Kidney capillary endothelial cell (primary cell): ENCODE measurements at regions not wholly inside any gene's neighbourhood (a gene's known extent, or its start where the extent isn't known, plus 50 kb on each side); places are given as distances from the start of the nearest gene placed in this dataset.
A peak's percentile ranks its signal among the peaks of the same experiment; 100 is the strongest.

Experiments
- DNase-seq: peaks from one replicate; pipeline ENCODE4 v3.0.0-alpha.2; 2018; ENCODE audit warnings: low spot score

DNA sequence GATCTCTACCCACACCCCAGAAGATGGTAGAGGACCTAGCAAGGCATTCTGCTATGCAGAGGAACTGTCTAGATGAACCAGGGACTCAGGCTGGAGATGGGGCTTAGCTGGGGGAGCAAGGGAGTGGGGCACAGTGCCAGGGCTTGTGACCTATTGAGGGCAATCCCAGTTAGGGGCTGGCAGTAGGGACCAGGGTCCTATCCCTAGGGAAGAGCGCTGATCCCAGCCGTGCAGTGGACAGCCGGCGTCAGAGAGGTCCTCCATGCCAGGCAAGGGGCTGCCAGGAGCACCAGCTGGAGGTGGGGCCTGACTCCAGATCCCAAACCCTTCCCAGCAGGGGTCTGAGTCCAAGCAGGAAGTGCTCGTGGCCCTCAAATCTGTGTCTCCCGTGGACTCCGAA lies 52.7 kb upstream of the NEURL1B start:
- DNase-seq = no peak

DNA sequence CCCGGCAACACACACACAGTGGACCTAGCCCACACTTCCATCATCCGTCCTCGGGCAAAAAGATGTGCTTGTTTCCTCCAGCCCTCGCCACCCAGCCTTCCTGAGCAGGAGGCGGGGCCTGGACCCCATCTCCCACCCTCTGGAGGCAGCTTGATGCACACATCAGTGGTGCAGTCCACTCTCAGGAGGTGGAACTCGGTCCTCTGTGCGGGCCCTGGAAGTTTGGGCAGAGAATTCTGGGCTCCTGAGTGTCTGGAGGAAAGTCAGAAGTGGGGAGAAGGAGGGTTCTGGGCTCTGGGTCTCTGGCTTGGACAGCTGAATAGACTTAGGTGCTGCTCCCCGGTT lies 54.0 kb upstream of the NEURL1B start:
- DNase-seq = no peak

DNA sequence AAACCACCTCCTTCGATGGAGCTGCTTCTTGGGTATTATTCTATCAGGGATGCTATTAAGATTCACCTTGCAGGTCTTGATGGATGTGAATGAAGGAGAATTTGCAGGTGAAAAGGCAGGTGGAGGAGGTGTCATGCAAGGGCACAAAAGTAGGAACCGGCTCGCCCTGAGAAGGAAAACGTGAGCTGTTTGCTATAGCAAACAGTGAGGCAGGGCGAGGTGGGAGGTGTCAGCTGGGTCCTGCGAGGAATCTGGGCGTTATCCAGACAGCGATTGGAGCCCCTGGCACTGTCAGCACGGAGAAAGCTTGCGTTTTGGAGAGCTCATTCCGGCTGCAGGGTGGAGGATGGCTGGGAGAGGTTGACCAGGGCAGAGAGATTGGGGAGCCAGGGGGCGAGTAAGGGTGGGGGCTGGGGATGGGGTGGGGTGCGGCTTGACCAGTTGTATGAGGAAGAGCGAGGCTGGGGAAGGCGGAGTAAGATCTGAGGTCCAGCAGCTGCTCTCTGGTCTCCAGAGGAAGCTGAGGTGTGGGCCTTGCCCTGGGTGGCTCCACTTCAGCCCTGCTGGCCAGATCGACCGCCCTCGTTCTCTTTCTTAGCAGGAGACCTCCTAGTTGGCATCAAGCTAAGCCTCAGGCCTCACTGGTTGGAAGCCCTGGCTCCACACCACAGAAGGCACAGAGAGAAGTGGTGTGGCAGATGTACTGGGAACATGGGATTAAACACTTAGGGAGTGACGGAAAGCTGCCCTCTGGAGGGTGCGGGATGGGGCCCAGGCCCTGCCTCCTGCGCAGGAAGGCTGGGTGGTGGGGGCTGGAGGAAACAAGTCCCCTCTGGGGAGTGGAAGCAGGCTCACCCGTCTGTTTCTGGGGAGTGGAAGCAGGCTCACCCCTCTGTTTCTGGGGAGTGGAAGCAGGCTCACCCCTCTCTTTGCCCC lies 54.7 kb upstream of the NEURL1B start:
- DNase-seq = no peak

DNA sequence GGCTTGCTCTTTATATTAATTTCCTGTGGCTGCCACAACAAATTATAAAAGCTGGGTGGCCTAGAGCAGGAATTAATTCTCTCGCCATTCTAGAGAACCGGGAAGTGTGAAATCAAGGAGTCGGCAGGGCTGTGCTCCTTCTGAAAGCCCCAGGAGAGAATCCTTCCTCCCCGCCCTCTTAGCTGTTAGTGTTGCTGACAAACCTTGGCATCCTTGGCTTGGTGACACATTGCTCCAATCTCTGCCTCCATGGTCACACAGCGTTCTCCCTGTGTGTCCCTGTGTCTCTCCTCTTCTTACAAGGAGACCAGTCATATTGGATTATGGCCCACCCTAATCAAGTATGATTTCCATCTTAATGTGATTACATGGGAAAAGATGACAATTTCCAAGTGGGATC lies 55.9 kb upstream of the NEURL1B start:
- no peak for DNase-seq

DNA sequence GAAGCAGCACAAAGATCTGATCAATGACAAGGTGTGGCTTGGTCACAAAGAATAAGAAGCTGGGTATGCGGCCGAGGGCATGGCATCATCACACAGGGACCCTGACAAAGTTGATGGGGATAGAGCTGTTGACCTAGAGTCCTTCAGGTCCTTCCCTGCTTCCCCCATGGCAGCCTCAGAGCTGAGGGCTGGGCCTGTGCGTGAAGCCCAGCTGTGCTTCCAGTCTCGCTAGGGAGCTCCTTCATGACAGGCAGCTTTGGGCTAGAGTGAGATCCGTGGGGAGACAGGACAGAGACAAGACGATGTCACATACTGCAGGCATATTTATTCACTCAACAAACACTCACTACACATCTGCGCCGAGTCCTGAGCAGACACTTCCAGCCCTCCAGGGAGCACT lies 56.4 kb upstream of the NEURL1B start:
- DNase-seq = no peak

DNA sequence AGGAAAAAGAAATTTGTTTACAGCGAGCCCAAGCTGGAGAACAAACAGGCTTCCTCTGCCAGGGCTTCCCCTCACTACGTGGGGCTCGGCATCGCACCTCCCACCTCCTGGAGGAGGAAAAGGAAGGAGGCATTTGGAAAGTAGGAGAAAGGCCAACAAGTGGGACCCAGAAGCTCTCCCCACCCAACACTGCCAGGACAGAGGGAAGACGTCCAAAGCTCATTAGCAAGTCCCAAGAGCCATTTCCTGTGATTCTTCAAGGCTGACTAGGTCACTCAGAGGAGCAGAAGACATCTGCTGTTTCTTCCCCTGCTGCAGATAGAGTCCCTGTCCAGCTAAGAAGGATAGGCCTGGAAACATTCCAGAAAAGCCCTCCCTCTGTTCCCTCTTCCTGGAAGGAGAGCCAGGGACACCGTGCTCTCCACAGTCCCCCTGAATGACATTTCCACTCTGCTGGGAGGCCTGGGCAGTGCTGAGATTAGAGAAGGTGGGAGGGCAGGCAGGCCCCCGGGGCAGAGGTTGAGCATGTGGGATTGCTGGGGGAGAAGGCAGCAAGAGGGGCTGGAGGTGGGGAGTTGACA lies 57.0 kb upstream of the NEURL1B start:
- DNase-seq = peak; percentile 29

DNA sequence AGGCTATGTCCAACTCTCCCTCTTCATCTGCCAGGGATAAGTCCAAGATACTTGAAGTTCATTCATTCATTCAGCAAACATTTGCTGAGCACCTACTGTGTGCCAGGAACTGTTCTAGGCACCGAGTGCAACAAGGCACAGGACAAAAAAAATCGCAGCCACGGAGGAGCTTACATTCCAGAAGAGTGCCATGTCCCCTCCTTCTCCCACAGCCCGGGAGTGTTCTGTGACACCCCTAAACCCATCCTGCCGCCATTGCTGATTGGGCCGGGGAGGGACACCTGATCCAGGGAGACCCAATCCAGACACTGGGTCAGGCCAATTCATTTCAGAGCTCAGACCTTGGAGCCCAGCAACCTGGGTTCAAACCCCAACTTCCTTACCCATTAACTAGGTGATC lies 58.1 kb upstream of the NEURL1B start:
- DNase-seq = no peak

DNA sequence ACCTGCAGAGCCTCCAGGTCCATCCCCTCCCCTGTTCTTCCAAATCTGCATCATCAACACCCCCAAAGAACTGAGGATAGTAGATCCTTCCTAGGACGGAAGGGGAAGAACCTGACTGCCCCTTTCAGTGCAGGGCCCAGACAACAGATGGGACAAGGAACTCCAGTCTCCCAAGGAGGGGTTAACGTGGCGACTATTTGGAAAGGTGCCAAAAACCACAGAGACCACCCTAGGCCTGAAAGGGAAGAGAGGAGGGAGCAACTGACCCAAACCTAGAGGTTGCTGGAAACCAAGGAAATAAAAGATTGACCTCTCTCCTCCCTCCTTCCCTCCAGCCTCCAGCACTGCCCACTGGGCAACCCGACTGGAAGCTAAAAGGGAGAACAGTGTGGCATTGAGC lies 59.7 kb upstream of the NEURL1B start:
- DNase-seq = no peak

DNA sequence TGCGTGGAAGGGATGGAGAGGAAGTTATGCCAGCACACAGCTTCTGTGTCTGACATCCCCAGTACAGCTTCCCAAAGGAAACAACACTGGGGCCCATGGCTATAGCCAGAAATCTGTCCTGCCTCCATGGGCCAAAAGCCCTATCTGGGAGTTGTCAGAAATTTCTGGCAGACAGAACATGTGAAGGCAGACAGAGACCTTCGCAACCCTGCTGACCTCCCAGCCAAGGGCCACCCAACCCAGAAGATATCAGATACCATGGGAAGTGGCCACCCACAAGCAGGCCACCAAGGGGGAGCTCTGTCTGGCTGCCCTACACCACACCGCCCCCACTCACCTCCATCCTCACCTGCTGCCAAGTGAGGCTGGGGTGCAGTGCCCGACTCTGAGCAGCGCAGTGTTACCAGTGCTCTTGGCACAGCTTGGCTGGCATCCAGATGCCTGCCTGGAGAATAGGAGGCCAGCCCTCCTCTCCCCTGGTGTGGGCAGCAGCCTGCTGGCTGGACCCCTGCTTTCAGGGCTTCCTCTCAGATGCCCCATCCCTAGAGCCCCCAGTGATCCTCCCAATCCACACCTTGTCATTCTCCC lies 61.6 kb upstream of the NEURL1B start:
- DNase-seq = no peak

DNA sequence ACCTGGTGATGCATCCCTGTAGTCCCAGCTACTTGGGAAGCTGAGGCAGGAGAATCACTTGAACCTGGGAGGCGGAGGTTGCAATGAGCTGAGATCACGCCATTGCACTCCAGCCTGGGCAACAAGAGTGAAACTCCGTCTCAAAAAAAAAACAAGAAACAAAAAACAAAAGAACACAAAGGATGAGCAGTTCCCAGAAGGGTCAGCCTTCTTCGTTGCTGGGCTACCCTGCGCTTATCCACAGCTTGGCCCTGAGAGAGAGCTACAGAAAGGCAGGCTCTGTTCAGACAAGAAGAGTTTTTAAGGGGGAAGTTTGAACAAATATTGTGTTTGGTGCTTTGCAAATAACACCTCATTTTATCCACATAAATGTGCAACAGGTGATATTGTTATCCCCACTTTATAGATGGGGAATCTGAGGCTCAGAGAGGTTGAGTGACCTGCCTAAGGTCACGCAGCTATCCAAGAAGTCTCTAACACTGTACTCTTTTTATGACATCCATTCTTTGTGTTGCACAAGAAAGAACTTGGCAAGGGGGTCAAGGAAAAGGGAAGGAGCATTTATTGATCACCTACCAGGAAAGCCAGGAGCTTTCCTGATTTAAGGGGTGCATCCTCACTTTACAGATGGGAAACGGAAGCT lies 63.7 kb upstream of the NEURL1B start:
- DNase-seq = no peak

DNA sequence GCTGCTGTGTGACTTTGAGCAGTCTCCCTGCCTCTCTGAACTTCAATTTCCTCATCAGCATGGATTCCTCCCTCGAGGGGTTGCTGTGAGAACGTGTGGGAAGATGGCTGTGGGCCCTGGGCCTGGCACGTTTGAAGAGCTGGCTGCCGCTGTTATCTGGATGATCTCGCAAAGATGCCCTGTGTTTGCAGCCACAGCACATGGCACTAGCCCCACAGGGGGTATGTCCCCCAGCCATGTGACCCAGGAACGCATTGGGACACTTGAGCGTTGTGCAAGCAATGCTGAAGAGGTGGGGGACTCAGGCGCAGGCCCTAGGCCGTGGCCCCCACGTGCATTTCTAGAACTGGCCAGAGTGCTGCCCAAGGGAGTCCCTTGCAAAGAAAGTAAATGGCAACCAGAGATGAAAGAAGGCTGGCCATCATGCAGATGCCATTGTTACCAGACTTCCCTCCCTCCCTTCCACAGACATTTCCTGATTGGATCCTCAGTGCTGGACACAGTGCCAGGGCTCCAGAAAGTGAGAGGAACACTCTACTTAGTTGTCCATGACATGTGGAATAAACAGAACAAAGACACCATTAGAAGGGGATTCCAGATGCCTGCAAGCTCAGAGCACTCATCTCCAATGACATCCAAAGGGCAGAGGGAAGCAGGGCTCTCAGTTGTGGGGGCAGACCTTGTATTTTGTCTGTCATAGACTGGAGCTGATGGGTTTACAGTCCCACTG lies 65.1 kb upstream of the NEURL1B start:
- no peak for DNase-seq

DNA sequence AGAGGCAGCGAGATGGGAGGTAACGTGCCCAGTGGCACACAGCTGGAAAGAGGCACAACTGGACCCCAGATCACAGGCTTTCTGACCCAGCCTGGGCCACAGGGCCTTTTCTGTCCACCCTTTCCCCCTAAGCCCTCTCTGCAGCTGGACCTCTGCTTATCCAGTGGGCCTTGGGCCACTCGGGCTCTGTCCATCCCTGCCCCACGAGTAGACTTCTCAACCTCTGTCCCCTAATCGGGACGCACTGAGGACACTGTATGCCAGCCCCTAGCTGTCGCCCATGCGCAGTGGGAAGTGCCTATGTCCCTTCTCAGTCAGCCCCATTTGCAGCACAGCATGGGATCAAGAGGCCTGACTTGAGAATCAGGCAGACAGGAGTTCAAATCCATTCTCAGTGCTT lies 65.6 kb upstream of the NEURL1B start:
- no peak for DNase-seq

DNA sequence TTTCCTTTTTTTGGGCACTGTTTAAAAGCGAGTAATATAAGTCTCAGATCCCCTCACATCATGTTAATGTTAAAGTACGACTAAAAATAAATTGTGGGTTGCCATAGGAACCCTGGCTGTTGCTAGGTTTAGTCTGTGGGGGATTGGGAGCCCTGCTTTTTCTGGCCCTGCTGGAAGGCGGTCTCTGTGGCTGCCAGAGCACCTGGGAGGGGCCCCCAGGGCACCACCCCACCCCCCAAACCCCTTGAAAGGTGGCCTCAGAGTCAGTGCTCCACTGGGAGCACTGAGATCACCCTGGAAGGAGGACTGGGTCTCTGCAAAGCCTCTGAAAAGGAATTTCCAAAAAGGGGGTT lies 66.2 kb upstream of the NEURL1B start:
- DNase-seq = no peak

DNA sequence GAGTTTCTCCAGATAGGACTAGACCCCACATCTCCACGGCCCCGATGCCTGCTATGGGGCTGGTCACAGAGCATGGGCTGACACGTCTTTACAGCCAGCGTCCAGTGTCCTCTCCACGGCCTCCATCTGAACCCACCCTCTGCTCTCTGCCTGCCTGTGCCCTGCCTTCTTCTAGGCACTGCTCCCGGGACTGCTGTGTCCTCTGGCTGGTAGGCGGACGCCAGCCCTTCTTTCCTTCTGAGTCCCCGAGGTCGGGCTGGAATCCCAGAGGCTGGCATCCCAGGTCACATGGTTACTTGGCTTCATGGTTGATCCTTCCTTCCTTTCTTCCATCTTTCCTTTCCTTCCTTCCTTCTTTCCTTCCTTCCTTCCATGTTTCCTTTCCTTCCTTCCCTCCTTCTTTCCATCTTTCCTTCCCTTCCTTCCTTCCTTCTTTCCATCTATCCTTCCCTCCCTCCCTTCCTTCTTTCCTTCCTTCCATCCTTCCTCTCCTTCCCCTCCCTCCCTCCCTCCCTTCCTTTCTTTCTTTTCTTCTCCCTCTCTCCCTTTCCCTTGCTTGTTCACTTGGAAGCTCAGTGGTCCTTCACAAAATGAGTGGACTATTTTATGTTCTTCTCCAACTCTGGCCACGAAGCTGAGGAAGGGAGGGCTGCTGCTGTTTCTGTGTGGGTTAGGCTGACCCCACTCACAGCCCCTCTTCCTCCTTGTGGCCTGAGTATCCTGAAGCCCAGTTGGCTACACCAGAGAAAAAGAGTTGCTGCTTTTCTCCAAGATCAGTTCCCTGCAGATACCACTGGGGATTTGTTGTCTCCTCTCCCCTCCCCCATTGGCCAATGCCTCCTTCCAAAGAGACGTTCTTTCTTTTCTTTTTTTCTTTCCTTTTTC lies 66.8 kb upstream of the NEURL1B start:
- no peak for DNase-seq

DNA sequence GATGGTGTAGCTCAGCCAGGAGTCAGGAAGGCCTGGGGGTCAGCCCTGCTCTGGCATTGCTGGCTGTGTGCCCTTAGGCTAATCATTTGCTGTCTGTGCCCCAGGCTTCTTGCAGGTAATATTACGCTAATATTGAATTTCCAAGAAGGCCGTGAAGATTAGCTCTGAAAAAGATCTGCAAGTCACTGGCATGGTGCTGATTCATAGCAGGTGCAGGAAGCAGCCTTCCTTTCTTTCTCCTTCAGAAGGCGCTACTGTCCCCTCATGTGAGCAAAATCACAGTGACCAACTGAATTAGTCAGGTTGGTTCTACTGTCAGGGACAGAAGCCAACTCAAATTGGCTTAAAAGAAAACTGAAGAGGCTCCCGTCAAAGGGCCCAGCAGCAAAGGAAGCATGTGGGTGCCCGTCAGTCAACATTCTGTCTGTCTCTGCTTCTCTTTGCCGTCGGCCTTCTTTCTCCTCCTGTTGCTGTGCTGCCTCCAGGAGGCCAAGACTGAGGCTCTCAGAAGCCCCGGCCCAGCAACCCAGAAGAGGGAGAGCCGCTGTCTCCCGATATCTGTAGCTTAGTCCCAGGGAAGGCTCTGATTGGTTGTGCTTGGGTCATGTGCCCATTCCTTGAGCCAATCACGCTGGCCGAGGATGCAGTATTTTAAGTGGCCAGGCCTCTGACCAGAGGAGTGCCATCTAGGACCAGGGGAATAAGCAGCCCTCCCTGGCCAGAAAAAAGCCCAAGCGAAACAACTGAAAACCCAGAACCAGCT lies 67.8 kb upstream of the NEURL1B start:
- DNase-seq = no peak

DNA sequence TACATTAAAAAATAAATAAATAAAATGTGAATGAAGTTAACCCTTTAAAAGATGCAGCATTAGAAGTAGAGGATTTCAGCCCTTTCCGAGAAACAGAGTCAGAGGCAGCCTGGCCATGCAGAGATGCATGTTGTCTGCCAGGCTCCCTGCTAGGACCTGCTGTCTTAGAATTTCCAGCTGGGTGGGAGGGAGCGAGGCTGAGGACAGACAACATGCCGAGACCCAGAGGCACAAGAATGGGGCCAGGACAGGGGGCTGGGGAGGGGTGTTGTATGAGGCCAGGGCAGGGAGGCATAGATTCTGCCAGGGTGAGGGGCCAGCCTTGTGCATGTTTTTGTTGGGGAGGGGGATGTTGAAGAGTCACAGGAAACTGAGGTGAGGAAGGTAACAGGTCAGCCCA lies 68.6 kb upstream of the NEURL1B start:
- no peak for DNase-seq

DNA sequence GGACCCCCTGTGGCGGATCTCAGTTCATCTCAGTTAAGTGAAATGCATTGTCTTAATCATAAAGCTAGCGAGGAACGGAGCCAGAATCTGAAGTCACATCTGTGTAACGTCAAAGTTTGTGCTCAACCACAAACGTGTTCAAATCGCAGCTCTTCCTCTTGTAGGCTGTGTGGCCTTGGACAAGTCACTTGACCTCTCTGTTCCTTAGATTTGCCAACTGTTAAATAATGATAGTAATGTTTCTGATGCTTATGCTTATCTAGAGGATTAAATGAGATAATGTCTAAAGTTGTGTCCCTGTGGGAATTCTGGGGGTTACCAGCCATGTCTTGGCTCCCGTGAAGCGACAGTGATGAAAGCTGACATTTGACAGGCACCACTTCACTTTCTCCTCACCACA lies 69.2 kb upstream of the NEURL1B start:
- no peak for DNase-seq

DNA sequence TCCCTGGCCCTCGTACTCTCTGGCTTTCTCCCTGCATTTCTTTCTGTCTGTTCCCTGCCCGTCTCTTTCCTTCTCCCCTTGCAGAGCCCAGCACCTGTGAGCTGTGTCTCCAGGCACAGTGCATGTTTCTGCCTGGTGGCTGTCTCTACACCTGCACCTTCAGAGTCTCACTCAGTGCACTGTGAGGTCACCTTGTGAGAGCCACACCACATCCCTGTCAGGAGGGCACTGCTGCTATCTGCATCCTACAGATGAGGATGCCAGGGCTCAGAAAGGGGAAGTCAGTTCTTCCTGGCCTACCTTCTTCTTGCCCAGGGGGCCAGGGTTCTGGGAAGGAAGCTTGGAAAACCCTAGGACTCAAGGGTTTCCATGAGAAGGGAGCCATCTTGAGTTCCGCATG lies 69.7 kb upstream of the NEURL1B start:
- no peak for DNase-seq

DNA sequence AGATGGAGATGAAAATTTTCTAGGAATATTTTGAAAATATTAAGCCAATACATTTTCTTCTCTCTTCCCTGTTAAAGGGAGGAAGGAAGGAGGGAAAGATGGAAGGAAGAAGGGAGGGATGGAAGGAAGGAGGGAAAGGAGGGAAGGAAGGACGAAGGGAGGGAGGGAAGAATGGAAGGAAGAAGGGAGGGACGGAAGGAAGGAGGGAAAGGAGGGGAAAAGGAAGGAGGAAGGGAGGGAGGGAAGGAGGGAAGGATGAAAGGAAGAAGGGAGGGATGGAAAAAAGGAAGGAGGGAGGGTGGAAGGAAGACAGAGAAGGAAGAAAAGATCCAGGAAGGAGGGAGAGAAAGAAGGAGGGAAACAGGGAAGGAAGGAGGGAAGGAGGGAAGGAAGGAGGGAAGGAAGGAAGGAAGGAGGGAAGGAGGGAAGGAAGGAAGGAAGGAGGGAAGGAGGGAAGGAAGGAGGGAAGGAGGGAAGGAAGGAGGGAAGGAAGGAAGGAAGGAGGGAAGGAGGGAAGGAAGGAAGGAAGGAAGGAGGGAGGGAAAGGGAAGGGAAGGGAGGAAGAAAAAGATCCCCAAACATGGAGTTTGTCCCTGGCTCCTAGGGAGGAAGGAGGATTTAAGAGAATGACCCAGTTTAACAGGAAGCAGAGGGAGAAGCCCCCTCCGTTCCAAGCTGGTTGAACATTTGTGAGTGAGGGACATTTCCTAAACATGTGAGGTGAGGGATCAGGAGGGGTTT lies 70.3 kb upstream of the NEURL1B start:
- no peak for DNase-seq
